Upper lobe of left lung (tissue), 4 donors: ENCODE measurements at regions not wholly inside any gene's neighbourhood (a gene's known extent, or its start where the extent isn't known, plus 50 kb on each side); places are given as distances from the start of the nearest gene placed in this dataset.
"Not testable (repeated sequence)": the region's sequence is repeated elsewhere in the genome, so short reads cannot be mapped to it uniquely, and the experiment has no call there.

Experiments
- EP300 ChIP-seq, 4 donors: sonication (generic); formaldehyde crosslinking; IDR thresholded peaks; one replicate each; pipeline ENCODE4 v1.5.1; 2017; ENCODE audit warnings: antibody characterized with exemption in 4 of 4, control low read depth in 2 of 4
- TF ChIP-seq, protein P1 (sequence below), 6 experiments: fragments of 450-650 bp in 4 of 6; fragments of 200-600 bp in 2 of 6; sonication (generic) in 2 of 6; IDR thresholded peaks; one replicate each; pipeline ENCODE4 v1.5.1; 2016 to 2019; ENCODE audit warnings: antibody characterized with exemption in 6 of 6

DNA sequence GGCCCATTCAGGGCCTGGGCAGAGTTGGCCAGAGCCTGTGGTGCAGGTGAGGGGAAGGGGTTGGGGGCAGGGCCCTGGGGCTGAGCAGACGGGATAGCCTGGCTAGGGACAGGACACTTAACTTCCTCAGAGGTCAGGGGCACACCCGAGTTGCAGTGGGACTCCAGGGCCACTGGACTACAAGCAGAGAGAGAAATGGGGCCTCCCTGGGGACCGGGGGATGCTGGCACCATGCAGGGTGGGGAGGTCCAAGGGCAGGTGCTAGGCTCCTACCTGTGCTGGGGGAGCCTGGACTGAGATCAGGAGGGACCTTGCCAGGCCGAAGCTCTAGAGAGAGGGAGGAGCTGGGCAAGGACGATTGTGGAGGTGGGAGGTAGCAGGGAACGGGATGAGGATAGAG, 222.3 kb downstream of the TMEM121 start:
- TF ChIP-seq, protein P1, sequence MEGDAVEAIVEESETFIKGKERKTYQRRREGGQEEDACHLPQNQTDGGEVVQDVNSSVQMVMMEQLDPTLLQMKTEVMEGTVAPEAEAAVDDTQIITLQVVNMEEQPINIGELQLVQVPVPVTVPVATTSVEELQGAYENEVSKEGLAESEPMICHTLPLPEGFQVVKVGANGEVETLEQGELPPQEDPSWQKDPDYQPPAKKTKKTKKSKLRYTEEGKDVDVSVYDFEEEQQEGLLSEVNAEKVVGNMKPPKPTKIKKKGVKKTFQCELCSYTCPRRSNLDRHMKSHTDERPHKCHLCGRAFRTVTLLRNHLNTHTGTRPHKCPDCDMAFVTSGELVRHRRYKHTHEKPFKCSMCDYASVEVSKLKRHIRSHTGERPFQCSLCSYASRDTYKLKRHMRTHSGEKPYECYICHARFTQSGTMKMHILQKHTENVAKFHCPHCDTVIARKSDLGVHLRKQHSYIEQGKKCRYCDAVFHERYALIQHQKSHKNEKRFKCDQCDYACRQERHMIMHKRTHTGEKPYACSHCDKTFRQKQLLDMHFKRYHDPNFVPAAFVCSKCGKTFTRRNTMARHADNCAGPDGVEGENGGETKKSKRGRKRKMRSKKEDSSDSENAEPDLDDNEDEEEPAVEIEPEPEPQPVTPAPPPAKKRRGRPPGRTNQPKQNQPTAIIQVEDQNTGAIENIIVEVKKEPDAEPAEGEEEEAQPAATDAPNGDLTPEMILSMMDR (IDR thresholded peaks at IDR 0.05), result not testable (repeated sequence)
- TF ChIP-seq EP300 (IDR thresholded peaks at IDR 0.05), result not testable (repeated sequence)
